NCI-H2196 (cell line): ENCODE measurements at regions not wholly inside any gene's neighbourhood (a gene's known extent, or its start where the extent isn't known, plus 50 kb on each side); places are given as distances from the start of the nearest gene placed in this dataset.
"Not testable (repeated sequence)": the region's sequence is repeated elsewhere in the genome, so short reads cannot be mapped to it uniquely, and the experiment has no call there.

Experiments used
- DNase-seq: peaks from one replicate; lab custom pipeline; 2025; ENCODE audit not compliant: unreplicated experiment; lab: John Stamatoyannopoulos, UW

DNA sequence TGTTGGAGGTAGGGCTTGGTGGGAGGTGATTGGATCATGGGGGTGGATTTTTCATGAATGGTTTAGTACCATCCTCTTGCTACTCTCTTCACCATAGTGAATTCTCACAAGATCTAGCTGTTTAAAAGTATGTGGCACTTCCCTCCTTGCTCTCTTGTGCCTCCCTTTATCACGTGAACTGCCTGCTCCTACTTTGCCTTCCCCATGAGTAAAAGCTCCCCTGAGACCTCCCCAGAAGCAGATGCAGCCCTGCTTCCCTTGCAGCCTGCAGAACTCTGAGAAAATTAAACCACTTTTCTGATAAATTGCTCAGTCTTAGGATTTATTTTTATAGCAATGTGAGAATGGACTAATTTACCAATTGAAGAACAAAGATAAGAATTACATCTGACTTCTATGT is 223.1 kb downstream of the RNF144A start:
- no peak for DNase-seq

DNA sequence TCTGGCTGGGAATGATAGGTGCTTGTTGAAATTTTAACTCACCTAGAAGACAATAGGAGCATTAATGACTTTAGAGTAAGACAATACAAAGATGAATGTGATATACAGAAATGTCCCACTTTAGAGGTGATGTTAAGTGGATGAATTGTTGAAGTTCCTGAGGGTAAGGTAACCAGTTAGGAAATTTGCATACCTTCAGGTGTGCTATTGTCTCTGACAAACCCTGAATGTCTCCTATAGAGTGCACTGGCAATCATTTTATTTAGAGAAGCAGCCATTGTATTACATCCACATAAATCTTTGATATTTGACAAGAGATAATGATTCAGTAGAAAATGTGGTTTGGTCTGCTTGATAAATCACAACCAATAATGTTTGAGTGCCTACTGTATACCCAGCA is 228.5 kb downstream of the RNF144A start:
- DNase-seq, result no peak

GRCh38 chr2:7146151-7146550 is 228.9 kb downstream of the RNF144A start:
- DNase-seq, result no peak

DNA sequence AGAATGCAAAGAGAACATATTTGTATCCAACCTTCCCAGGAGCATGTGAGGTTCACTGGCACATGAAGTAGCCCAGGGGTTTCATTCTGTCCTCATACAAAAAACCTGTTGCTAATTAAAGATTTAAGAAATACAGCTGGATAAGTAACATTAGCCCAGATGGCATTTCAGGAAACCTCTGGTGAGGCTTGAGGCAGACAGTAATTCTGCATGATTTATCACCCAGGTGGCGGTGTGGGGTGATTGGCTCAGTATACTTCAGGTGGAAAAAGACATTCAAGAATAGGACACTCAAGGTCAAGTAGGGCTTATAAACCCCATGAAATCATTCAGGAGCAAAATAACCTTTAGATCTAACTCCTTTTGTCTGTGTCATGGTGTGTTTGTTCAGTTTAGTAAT is 237.4 kb downstream of the RNF144A start:
- no peak for DNase-seq

- DNase-seq, result no peak
Measured at GRCh38 chr2:7161501-7161900, 244.3 kb downstream of the RNF144A start.

- DNase-seq, result no peak
Measured at GRCh38 chr2:7165736-7166135, 248.5 kb downstream of the RNF144A start.

GRCh38 chr2:7167801-7168411 is 250.7 kb downstream of the RNF144A start:
- DNase-seq, result no peak

DNA sequence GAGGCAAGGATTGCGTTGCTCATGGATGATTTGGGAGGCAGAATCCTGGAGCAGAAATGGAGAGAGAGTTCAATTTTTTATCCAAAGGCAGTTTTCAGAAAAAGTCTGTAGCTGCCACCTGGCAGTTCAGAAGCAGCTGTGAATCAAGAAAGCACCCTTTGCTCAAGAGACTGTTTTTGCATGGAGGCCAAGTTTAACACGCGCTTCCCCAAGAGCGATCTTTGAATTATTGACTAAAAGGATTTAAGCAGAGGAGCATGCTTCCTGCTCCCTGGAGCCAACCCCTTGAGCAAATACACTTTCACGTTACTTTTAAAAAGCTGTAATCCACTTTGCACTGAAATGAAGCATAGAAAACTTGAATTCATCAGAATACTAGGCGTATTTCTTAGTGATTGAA is 252.4 kb downstream of the RNF144A start:
- DNase-seq, result no peak

- not testable (repeated sequence) for DNase-seq
Measured at GRCh38 chr2:7178996-7179395, 261.8 kb downstream of the RNF144A start.

DNA sequence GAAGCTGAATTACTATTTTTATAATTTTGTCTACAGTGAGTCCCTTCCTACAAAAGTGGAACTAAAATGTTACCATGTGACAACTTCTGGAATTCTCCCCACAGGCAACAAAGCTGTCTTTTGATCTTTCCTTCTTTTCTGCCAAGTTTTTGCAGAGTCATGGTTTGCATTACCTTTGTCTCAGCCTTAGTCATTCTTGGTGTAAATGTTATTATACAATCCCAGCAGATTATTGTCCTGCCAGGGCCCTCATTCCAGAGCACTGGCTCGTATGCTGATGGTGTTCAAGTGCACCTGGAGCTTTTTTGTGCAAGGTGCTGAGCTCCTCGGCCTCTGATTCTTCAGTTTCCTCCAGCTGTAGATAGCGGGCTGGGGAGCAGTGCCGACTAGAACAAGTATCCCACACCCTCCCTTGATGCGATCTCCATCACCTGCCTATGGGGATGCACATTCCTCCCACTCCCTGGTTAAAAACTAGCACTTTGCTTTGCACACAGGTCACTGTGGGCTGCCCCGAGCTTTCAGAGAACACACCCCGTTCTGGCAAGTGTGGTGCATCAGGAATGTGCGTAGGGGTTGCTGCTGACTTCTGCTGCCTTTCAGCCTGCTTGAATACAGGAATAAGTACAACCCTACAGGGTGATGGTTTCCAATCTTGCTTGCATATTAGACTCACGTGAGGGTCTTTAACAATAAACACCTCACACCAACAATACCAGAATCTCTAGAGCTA is 263.6 kb downstream of the RNF144A start:
- no peak for DNase-seq

DNA sequence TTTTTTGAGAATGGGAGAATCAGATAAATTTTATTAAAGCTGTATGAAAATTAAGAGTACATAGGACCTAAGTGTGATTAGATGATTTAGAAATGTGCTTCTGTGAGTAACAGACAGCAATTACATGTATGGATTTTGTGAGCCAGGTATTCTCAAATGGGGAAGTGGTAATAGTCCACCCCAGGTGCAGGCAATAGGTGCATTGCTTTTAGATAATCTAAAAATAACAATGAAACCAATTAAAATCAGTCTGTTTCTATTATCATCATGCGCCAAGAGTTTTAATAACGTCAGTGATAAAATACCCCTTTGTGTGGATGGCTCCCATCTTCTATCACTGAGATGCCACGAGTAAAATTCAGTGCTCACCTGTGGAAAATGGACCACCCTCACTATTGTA is 265.3 kb downstream of the RNF144A start:
- no peak for DNase-seq

GRCh38 chr2:7189106-7189505 is 271.9 kb downstream of the RNF144A start:
- DNase-seq, result no peak

DNA sequence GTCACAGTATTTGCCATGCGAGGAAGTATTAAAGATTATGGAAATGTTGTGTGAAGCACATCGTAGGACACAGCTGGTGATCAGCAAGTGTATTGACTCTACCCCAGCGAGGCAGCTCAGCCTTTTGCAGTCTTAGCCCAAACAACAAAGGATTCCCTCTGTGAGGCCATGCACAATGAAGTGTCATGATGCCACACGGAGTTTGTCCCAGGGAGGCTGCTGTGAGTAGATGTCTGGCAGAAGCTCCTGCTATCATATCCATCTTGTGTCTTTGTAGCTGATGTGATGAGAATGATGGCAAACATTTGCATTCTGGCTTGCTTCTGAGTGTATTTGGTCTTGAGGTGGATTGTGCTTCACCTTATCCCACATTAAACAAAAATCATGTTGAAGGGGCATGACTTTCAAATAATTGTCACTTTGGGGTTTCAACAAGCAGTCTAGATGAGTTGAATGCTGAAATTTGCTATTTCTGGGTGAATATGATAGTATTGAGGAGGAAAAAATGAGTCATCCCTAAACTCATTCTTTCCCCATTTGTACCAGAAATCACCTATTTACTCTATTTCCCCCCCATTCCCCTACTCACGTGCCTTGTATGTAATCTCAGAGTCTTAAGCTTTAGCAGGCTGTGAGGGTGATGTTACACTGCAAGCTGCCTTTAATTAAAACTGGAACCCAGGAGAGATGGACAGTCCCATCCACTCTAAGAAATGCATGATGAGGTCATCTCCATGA is 273.5 kb downstream of the RNF144A start:
- no peak for DNase-seq

- no peak for DNase-seq
Measured at GRCh38 chr2:7191932-7192331, 274.7 kb downstream of the RNF144A start.

DNA sequence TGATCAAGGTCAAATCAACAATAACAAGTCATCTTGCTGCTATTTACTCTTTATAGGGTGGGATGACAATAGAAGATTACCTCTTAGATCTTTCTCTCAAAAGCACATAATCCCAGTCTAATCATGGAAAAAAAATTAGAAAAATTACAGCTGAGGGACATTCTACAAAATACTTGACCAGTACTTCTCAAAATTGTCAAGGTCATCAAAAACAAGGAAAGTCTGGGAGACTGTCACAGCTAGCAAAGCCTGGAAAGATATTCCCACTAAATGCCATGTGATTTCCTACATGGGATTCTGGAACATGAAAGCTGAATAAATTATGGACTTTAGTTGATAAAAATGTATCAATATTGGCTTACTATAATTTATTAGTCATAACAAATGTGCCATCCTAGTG is 276.2 kb downstream of the RNF144A start:
- no peak for DNase-seq

DNA sequence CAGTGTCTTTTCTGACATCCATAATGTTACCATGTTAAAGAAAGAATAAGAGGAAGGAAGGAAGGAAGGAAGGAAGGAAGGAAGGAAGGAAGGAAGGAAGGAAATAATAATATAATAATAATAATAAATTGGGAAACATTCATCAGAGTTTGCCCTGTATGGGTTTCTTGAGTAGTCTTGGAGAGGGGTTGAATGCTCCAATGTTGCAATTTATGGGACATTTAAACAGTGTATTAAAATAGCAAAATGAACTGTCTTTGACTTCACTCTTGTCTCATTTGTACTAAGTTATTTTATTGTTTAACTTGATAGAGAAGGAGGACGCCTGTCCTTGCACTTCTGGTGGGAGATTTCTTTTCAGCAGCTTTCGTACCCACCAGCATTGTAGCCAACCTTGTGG is 277.7 kb downstream of the RNF144A start:
- no peak for DNase-seq

DNA sequence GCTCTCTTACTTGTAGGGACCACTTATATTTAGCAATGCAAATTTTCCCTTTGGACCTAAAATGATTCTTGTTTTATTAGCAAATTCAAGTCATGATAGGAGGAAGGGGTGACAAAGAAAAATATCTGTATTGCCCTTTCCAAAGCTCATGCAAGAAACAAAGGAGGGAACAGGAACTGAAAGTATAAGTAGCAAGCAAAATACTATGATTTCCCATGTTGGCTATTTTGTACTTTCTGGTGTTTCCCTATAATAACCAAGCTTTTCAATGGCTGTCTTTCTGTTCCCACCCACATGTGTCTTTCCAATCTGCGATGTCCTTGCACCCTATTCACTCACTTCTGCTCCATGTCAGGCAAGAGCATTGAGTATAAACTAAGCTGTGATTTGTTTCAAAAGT is 279.7 kb downstream of the RNF144A start:
- DNase-seq, result no peak

GRCh38 chr2:7201851-7202250 is 284.6 kb downstream of the RNF144A start:
- DNase-seq, result no peak

GRCh38 chr2:7203056-7203467 is 285.9 kb downstream of the RNF144A start:
- peak; percentile 57 for DNase-seq

DNA sequence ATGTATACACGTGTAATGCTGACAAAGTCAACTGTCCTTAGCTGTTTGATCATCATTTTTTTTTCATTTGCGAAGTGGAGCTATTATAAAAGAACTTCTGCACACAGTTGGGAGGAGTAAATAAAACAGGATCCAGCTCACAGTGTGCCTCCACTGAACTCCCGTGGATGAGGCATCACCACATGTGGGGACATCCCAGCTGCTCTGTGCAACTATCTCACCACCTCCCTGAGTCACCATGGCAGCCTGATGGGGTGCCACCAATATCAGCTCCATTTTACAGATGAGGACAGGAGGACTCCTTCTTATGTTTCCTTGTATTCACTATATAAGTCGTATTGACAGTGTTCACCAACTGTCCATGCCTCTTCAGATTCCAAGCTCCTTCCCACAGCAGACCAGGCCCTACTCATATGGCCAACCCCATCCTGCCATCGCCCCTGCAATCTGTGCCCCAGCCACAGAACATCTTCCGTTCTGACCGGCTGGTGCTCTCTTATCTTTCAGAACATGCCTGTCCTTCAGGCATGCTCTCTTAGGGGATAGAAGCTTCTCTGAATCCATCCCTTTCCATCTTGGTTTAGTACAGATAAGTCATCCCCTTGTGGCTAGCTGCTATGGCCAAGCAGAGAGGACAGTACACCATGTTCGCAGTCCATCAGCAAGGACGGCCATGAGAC is 288.1 kb downstream of the RNF144A start:
- DNase-seq, result no peak

- DNase-seq, result no peak
Measured at GRCh38 chr2:7206111-7206810, 289.0 kb downstream of the RNF144A start.
